ENCODE measurements at regions not wholly inside any gene's neighbourhood (a gene's known extent, or its start where the extent isn't known, plus 50 kb on each side); places are given as distances from the start of the nearest gene placed in this dataset.
"Not testable (repeated sequence)": the region's sequence is repeated elsewhere in the genome, so short reads cannot be mapped to it uniquely, and the experiment has no call there.

DNA sequence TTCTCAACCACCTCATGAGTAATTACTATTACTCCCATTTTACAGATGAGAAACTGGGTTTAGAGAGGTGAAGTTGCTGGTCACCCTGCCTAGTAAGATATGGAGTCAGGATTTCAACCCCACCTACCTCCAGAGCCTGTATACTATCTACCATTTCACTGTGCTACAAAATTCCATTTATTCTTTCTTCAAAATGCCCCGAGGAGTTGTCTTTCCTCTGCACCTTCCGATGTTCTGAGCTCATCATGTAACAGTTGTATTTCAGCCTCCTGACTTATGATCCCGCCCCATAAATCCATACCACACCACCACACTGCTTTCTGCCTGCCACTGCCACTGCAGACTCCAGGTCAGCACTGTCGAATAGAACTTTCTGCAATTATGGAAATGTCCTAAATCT lies 71.3 kb upstream of the SLC25A36 start:
- no peak for DNase-seq (ENCODE audit: low spot score)

DNA sequence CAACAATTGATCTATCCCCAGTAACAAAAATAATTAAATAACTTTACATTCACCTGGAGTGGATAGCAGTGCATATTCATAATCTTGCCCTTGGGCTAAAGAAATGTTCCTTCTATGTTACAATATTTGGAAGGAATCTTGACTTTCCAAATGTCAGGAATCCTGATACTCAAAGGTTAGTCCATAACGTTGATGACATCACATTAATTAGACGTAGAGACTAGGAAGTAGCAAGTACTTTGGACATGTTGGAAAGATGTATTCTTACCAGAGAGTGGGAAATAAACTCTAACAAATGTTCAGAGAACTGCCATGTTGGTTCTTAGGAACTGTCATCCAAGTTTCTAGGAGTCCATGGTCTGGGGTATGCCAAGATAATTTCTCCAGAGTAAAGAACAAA lies 70.6 kb upstream of the SLC25A36 start:
- DNase-seq (ENCODE audit: low spot score), result no peak

DNA sequence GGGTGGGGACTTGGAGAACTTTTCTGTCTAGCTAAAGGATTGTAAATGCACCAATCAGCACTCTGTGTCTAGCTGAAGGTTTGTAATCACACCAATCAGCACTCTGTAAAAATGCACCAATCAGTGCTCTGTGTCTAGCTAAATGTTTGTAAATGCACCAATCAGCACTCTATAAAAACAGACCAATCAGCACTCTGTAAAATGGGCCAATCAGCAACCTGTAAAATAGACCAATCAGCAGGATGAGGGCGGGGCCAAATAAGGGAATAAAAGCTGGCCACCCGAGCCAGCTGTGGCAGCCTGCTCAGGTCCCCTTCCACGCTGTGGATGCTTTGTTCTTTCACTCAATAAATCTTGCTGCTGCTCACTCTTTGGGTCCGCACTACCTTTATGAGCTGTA lies 69.5 kb upstream of the SLC25A36 start:
- not testable (repeated sequence) for DNase-seq (ENCODE audit: low spot score)

DNA sequence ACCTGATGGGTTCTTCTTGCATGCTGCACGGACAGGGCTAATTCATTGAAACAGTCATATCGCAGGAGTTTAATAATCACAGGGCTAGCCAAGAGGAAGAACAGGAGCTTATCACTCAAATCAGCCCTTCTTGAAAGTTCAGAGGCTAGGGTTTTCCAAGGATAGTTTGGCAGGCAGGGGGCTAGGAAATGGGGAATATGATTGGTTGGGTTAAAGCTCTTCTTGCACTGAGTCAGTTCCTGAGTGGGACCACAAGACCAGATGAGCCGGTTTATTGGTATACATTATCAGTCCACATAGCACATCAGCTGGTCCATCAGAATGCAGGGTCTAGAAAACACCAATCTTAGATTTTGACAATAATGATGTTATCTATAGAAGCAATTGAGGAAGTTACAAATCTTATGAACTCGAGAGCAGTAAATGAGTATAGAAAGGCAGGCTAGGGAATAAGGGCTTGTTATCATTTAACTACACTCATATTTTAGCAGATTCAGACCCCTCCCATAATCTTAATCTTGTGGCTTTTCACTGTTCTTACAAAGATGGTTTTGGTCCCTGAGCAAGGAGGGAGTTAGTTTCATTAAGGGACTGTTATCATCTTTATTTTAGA lies 58.1 kb upstream of the SLC25A36 start:
- no peak for DNase-seq (ENCODE audit: low spot score)

DNA sequence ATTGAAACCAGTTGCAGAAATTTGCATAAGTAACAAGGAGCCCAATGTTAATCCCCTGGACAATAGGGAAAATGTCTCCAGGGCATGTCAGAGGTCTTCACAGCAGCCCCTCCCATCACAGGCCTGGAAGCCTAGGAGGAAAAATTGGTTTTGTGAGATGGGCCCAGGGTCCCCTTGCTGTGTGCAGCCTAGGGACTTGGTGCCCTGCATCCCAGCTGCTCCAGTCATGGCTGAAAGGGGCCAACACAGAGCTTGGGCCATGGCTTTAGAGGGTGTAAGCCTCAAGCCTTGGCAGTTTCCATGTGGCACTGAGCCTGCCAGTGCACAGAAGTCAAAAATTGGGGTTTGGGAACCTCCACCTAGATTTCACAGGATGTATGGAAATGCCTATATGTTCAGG lies 55.9 kb upstream of the SLC25A36 start:
- DNase-seq (ENCODE audit: low spot score), result not testable (repeated sequence)

All from SW480 (cell line).